Large intestine (tissue), 3 donors: ENCODE measurements at regions not wholly inside any gene's neighbourhood (a gene's known extent, or its start where the extent isn't known, plus 50 kb on each side); places are given as distances from the start of the nearest gene placed in this dataset.
A peak's percentile ranks its signal among the peaks of the same experiment; 100 is the strongest.

Source experiments
- DNase-seq, 2 donors: peaks; one replicate each; pipeline versions ENCODE4 v3.0.0 to v3.0.0-alpha.2; 2013
- H3K27ac ChIP-seq: one replicate; pipeline ENCODE4 v1.5.1; 2013; ENCODE audit warnings: low read length
- H3K27me3 ChIP-seq: 2 replicates; pipeline ENCODE4 v1.6.1; 2013; ENCODE audit warnings: low read length; ENCODE audit not compliant: control insufficient read depth, insufficient read depth
- H3K36me3 ChIP-seq: 2 replicates; pipeline ENCODE4 v1.6.1; 2013; ENCODE audit warnings: low read length; ENCODE audit not compliant: control insufficient read depth, insufficient read depth
- H3K4me1 ChIP-seq: one replicate; pipeline ENCODE4 v1.6.1; 2013; ENCODE audit warnings: low read length; ENCODE audit not compliant: control insufficient read depth, insufficient read depth
- H3K4me3 ChIP-seq: one replicate; pipeline ENCODE4 v1.5.1; 2013; ENCODE audit warnings: low read length
- H3K9me3 ChIP-seq: one replicate; pipeline ENCODE4 v1.6.1; 2013; ENCODE audit warnings: mild to moderate bottlenecking, low read depth, low read length, moderate library complexity; ENCODE audit not compliant: control insufficient read depth
- WGBS: methylation state at CpG from one replicate; pipeline ENCODE4 v1.1.5; 2013; ENCODE audit warnings: low lambda C conversion rate; ENCODE audit not compliant: insufficient coverage; 5-methylcytosine and 5-hydroxymethylcytosine counted together

DNA sequence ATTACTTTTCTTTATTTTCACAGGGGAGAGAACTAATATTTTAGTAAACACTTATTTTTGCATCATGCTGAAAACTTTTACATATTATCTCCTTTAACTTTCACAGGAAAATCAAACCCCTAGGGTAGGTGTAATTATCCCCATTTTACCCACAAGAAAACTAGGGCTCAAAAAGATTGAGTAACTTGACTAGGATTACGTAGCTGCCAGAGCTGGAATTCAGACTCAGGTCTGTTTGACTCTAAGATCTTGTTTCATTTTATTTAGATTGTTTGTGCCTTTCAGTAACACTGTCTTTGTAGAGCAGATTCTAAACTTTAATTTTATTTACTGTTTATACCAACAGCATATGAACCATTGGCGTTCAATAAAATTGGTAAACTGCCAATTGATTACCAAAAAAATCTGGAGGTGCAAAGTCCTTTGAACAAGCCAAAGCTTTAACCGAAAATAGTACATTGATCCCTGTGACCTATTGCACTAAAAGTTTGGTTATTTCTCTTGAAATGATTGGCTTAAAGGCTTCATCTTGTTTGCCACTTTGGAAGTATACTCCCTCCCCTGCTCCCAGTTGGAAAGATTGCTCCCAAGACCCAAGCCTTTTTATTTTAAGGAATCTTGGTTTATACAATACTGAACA, 71.0 kb upstream of the WDR26 start:
- Histone ChIP-seq H3K36me3 (no peaks in the 10 kb centered on the region), H3K4me3 (no peak overlapping the region), H3K27me3 (no peaks in the 10 kb centered on the region), H3K4me1 (peaks cover 49% of the 10 kb centered on the region), H3K27ac (no peak overlapping the region), H3K9me3 (no peaks in the 10 kb centered on the region)
- DNase-seq, result no peak
- WGBS, result 80% methylated on average over 1 of the region's 3 CpGs

DNA sequence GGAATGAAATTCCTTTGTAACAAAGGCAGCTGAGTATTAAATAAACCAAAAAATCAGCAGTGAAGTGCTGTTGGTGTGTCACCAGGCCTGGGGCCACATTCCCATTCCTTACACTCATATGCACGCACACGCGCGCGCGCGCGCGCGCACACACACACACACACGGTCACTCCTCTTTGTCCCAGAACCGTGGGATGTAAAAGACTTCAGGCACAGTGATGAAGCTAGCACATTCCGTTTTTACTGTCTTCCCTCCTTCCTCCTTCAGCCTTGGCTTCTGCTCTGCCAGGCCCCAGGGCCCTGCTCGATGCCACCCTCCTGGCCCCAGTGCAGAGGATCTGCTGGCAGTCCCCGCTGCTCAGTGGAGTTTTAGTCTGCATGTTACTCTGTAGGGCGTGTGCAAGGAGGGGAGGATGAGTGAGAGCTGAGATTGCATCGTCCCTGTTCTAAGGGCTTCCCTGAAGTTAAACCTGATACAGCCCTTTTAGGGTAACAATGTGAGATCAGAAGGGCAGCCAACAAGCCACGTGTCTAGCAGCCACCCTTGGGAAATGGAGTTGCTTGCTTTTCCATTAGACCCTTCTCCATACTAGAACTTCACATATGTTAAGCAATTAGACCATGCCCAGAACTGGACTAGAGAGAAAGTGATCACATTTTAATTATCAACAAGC, 71.7 kb upstream of the WDR26 start:
- H3K27ac ChIP-seq, result no peak overlapping the region
- WGBS, result no CpG with 5 or more reads among the region's 18 CpGs

DNA sequence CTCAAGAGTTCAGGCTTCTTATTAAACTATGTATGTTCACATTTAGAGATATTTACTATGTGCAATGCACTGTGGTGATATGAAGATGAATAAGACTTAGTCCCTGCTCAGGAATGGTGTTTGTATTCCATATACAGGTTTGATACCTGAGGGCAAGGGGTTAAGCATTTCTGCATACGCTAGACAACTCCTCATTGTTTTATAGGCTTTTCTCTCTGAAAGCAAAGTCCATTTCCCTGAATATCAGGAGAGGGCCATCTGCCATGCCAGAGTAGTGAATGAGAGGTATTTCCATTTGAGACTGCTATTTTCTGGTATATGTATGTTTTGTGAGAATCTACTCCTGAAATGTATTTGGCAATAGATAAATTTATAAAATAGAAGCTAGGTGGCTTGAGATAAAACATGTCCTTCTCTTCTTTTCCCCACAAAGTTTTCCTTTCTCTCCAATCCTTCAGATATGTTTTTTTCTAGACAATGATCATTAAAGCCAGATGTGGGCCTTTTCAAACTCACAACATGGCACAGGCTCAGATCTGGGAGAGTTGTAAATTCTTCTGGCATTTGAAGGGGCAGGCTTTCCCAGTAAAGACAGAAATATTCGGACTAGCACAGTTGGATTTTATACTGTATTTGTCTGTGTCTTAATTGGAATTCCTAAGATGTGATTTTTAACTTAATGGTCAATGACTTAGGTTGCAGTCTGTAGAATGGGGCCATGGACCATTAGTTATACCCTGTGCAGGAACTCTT, 73.3 kb upstream of the WDR26 start:
- DNase-seq, result peak in 1 of 2 donors; percentile 70
- no CpG with 5 or more reads among the region's 2 CpGs for WGBS
- Histone ChIP-seq H3K36me3 (no peaks in the 10 kb centered on the region), H3K27me3 (no peaks in the 10 kb centered on the region), H3K9me3 (no peaks in the 10 kb centered on the region), H3K4me1 (peaks cover 45% of the 10 kb centered on the region), H3K4me3 (no peak overlapping the region), H3K27ac (peak overlapping the region; percentile 1)

More for the DNA sequence above, 71.7 kb upstream of the WDR26 start:
- no peak overlapping the region for H3K4me3 ChIP-seq
- no peaks in the 10 kb centered on the region for H3K27me3 ChIP-seq
- no peaks in the 10 kb centered on the region for H3K36me3 ChIP-seq
- H3K4me1 ChIP-seq, result peaks cover 52% of the 10 kb centered on the region
- no peaks in the 10 kb centered on the region for H3K9me3 ChIP-seq
- DNase-seq, result peak in 1 of 2 donors; percentile 23

DNA sequence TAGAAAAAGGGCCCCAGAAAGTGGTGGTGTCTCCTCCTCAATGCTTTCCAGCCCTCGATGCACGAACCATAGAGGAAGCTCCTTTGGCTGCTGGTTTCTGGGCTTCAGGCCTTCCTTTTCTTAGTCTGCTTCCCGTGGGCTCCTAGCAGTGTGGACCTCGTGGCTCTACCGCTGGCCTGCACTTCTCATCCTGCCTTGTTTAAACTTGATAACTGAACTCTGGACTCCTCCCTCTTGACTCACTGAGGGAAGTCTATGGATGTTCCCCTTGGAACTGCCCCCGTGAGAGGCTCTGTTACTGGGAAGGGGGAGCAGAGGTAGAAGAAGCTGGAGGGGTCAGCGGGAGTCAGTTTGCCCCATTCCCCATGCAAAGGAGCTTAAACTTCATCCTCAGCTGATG, 75.3 kb upstream of the WDR26 start:
- peak; percentile 55 to 75 for DNase-seq
- WGBS, result no CpG with 5 or more reads among the region's 7 CpGs
- no peak overlapping the region for H3K27ac ChIP-seq

DNA sequence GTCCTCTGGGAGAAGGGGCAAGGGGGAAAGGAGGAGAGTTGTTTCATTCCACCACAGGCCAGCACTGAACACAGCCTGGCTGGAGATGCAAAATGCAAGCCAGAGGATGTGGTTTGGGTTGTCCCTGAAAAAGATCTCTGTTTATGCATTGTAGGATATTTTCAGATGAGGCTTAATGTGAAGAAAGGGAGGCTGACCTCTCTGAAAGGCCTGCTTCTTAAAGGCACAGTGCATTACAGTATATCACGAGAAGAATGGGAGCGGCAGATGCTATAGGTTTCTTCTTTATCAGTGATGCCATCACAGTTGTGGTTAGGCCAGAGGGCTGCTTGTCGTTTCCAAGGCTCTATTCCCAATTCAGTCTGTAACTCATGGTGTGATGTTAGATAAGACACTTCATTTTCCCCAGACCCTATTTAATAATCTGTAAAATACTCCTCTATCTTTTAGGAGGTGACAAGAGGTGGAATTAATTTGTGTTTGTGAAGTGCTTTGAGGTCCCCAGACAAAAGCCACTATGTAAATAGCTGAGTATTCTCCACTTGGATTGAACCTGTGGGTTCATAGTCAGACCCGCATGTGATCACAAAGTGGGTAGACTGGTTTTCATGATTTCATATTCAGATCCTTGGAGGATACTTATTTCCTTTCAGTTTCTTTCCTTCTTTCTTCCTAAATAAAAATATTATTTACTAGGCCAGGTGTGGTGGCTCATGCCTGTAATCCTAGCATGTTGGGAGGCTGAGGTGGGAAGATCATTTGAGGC, 76.5 kb upstream of the WDR26 start:
- 40% methylated on average over 1 of the region's 4 CpGs for WGBS
- H3K36me3 ChIP-seq, result no peaks in the 10 kb centered on the region
- DNase-seq, result peak in 1 of 2 donors; percentile 39
- peaks cover 28% of the 10 kb centered on the region for H3K4me1 ChIP-seq
- H3K9me3 ChIP-seq, result no peaks in the 10 kb centered on the region
- H3K27ac ChIP-seq, result no peak overlapping the region
- no peaks in the 10 kb centered on the region for H3K27me3 ChIP-seq
- no peak overlapping the region for H3K4me3 ChIP-seq

More for the DNA sequence above, 75.3 kb upstream of the WDR26 start:
- no peaks in the 10 kb centered on the region for H3K36me3 ChIP-seq
- H3K27me3 ChIP-seq, result no peaks in the 10 kb centered on the region
- H3K4me1 ChIP-seq, result peaks cover 28% of the 10 kb centered on the region
- no peaks in the 10 kb centered on the region for H3K9me3 ChIP-seq
- no peak overlapping the region for H3K4me3 ChIP-seq

DNA sequence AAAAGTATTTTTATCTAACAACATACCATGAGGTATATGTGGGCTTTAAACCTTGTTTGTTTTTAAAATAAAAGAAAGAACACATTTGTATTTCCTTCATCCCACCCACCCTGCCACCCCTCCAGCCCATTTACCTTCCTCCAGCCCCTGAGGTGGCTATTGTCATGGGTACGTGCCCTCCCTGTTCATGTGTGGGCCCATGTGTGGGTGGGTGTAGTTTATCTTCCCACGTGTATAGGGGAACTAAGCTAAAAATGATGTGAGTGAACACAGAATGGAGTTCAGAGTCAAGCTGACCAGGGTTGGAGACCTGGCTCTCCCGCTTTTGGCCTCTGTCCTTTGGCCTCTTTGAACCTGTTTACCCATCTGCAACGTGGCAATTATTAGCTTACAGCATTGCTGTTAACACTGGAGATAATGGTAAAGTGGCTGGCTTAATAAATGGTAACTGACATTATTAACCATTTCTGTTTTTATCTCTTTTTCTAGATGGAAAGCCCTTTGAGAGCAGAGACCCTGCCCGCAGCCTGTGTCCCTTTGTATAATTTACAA, 78.1 kb upstream of the WDR26 start:
- H3K27ac ChIP-seq, result no peak overlapping the region
- peaks cover 24% of the 10 kb centered on the region for H3K4me1 ChIP-seq
- no peaks in the 10 kb centered on the region for H3K36me3 ChIP-seq
- H3K27me3 ChIP-seq, result no peaks in the 10 kb centered on the region
- H3K9me3 ChIP-seq, result no peaks in the 10 kb centered on the region
- H3K4me3 ChIP-seq, result no peak overlapping the region
- 50% methylated on average over 2 of the region's 5 CpGs for WGBS
- DNase-seq, result no peak

DNA sequence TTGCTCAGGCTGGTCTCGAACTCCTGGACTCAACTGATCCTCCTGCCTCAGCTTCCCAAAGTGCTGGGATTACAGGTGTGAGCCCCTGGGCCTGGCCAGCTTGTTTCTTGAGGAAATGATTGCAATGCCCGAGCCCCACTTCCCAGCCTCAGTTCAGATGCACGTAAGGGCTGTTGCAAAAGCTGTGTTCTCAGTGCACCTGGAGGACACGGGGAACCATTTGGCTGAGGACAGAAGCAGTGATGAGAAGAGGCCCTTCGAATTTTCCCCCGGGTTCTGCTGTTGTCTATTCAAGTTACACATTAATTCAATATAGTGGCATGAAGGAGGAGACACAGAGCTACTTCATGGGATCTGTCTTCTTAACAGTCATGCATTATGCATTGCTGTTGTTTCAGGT, 78.8 kb upstream of the WDR26 start:
- no CpG with 5 or more reads among the region's 6 CpGs for WGBS
- no peaks in the 10 kb centered on the region for H3K9me3 ChIP-seq
- H3K27me3 ChIP-seq, result no peaks in the 10 kb centered on the region
- H3K4me3 ChIP-seq, result no peak overlapping the region
- H3K36me3 ChIP-seq, result no peaks in the 10 kb centered on the region
- H3K27ac ChIP-seq, result no peak overlapping the region
- DNase-seq, result no peak
- H3K4me1 ChIP-seq, result peaks cover 18% of the 10 kb centered on the region

DNA sequence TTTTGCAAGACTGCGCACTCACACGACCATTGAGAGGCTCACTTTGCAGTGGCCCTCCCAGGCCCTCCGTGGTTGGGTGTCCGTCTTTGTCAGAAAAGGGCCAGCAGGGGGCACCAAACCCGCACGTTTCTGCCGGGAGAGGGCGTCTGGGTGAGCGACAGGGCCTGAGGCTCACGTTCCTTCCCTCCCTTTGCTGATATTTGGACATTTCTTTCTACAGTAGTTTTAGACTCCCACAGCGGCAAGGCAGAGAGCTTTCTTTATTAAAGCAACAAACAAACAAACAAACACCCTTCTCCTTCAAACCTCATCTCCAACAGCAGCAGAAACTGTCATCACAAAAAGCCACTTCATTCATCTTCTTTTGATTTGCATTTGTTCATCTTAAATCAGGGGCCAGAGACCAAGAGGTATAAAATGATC, 79.2 kb upstream of the WDR26 start:
- no peak overlapping the region for H3K4me3 ChIP-seq
- no peak overlapping the region for H3K27ac ChIP-seq
- no CpG with 5 or more reads among the region's 11 CpGs for WGBS
- no peaks in the 10 kb centered on the region for H3K36me3 ChIP-seq
- no peaks in the 10 kb centered on the region for H3K27me3 ChIP-seq
- peak; percentile 57 to 64 for DNase-seq
- peaks cover 15% of the 10 kb centered on the region for H3K4me1 ChIP-seq
- no peaks in the 10 kb centered on the region for H3K9me3 ChIP-seq

DNA sequence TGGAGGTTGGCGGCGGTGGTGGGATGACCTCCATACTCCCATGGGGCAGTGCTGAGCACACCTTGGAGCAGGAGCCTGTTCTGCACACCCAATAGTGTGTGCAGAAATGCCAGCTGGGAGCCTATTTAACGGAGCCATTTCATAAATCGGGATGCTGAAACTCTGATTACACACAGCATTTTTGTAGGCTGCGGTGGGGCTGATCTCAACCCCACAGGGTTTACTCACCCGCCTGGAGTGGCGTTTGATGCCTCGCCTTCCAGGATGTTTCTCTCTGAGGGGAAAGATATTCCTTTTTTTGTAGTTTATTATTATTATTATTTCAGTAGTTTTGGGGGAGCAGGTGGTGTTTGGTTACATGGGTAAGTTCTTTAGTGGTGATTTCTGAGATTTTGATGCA, 82.6 kb upstream of the WDR26 start:
- no peaks in the 10 kb centered on the region for H3K4me1 ChIP-seq
- no peak overlapping the region for H3K4me3 ChIP-seq
- H3K36me3 ChIP-seq, result no peaks in the 10 kb centered on the region
- H3K27me3 ChIP-seq, result no peaks in the 10 kb centered on the region
- no peaks in the 10 kb centered on the region for H3K9me3 ChIP-seq
- WGBS, result no CpG with 5 or more reads among the region's 8 CpGs
- no peak overlapping the region for H3K27ac ChIP-seq
- DNase-seq, result no peak

DNA sequence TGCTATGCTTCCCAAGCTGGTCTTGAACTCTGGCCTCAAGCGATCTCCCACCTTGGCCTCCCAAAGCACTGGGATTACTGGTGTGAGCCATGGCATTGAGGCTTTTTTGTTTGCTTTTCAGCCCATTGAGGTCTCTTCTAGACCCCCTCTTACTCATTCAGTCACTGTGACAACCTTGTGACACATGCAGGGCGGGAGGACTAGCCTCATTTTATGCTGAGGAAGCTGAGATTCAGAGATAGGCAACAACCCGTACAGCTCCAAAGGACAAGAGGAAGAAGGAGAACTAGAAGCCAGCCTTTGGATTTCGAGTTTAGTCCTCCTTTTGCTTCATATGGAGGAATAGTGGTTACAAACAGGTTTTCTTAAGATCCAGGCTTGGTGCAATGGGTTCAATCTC, 83.9 kb upstream of the WDR26 start:
- Histone ChIP-seq H3K27ac (no peak overlapping the region), H3K9me3 (no peaks in the 10 kb centered on the region), H3K27me3 (no peaks in the 10 kb centered on the region), H3K4me3 (no peak overlapping the region), H3K36me3 (no peaks in the 10 kb centered on the region), H3K4me1 (no peaks in the 10 kb centered on the region)
- DNase-seq, result no peak
- WGBS, result no CpG with 5 or more reads among the region's 4 CpGs
